Hematopoietic multipotent progenitor cell treated with erythropoietin and hydrocortisone succinate and interleukin-3 and kit ligand, for 17 days (in vitro differentiated cells): ENCODE measurements at regions not wholly inside any gene's neighbourhood (a gene's known extent, or its start where the extent isn't known, plus 50 kb on each side); places are given as distances from the start of the nearest gene placed in this dataset.

Experiments used
- DNase-seq: peaks from one replicate; pipeline ENCODE4 v3.0.0-alpha.2; 2015; ENCODE audit warnings: low spot score

GRCh38 chr1:235025422-235025984 is 103.1 kb downstream of the TOMM20 start:
- no peak for DNase-seq

DNA sequence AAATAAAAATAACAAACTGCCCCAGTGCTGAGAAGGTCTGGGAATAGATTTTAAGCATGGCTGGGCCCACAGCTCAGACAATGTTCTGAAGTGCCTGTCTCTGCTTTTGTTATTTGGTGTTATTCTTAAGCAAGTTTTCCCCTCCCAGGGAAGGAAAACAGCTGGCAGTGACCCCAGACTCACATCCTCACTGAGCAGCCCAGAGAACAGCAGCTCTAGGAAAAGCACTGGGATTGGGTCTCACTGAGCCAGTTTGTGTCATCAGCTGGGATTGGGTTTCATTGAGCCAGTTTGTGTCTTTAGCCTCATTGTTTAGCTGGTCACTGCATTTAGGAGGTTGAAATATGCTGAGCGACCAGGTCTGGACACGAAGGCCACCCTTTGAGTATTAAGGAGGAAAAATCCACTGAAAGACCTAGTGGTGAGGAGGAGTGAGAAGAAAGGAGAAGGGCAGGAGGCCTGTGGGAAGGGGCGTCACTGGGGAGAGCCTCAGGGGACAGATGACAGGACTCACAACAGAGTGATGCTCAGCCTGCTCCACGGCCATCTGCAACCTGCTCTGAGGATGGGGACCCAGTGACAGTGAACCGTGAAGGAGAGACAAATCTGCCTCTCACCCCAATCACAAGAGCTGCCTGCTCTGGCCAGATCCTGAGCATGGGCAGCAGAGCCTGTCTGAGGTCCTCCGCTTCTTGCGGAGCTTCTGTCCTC is 103.8 kb downstream of the TOMM20 start:
- DNase-seq: no peak

DNA sequence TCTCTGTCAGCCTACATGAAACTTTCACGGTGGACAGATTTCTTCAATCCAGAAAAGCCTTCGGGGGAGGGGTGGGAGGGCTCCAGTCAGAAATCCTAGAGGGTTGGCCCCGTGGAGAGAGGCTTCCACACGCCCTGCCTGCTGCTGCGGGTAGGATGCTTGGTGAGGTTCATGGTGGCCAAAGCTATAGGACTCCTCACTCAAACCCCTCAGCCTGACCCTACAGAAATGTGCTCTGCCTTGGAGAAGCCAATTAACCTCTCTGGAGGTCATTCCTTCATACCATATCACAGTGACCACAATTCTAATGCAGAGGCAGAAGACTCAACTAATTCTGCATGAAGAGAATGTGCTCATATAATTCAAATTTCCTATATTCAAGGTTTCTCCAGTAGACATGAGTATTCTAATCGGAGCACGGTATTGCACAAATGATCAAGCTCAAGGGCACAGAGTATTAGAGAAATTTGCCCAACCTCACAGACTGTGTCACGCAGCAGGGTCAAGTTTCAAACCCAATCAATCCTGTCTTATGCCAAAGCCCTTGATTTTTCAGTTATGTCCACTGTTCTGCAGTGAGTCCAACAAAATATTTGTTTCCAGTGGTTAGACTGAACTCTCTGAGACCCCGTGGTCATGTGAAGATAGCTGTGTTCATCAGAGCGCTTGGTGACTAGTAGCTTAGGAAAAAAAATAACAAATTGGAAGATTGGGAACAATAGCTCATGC is 104.8 kb downstream of the TOMM20 start:
- no peak for DNase-seq

GRCh38 chr1:235022981-235023710 is 105.5 kb downstream of the TOMM20 start:
- no peak for DNase-seq

- DNase-seq: no peak
These were observed 106.2 kb downstream of the TOMM20 start for GRCh38 chr1:235022341-235022980.

GRCh38 chr1:235021815-235022214 is 106.8 kb downstream of the TOMM20 start:
- no peak for DNase-seq

DNA sequence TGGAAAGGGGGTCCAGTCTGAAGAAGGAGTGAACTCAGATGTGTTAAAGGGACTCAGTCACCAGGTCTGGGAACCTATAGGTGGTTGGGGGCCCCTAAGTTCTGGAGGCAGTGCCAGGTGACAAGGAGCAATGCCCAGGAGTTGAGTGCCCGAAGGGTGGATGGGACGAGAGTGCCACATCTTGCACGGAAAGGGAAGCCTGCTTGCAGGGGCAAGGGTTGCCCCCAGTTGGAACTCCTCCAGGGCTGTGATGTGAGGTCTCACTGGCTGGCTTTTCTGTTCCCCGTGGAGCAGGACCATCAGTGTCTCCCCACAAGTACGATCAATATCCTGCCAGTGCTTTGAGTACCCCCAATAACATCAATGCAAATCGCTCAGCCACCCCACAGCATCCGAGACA is 107.3 kb downstream of the TOMM20 start:
- DNase-seq: no peak

GRCh38 chr1:235019961-235020360 is 108.7 kb downstream of the TOMM20 start:
- DNase-seq: no peak

GRCh38 chr1:235019471-235019870 is 109.2 kb downstream of the TOMM20 start:
- no peak for DNase-seq

DNA sequence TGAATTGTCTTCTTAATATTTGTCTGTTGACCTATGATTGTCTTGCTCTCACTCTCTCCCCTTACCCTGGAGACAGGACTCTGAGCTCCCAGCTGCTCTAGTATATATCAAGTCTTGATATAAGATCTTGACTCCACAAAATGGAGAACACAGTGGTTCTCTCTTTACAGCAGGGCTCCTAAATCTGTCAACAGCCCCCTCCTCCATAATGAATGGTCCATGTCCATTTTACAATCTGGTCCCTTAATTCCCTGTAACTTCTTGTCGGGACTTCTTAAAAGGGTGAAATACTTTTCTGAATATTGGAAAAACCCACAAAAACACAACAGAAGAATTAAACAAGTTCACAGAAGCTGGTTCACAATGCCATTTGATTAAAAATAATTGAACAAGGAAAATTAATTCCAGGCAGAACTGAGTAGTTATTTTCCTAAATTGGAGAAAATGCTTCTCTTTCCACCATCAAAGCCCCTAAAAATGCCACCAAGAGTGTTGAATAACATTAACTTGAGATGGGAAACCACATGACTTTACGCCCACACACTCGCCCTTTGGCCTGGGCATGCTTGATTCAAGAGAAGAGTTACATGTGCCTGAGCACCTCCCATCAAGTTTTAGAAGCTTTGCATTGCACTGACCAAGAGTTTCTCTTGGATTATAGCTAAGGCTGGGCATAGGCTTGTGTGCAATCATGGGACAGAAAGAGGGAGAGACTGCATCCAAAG is 109.8 kb downstream of the TOMM20 start:
- no peak for DNase-seq

- no peak for DNase-seq
These were observed 110.5 kb downstream of the TOMM20 start for GRCh38 chr1:235018161-235018560.

DNA sequence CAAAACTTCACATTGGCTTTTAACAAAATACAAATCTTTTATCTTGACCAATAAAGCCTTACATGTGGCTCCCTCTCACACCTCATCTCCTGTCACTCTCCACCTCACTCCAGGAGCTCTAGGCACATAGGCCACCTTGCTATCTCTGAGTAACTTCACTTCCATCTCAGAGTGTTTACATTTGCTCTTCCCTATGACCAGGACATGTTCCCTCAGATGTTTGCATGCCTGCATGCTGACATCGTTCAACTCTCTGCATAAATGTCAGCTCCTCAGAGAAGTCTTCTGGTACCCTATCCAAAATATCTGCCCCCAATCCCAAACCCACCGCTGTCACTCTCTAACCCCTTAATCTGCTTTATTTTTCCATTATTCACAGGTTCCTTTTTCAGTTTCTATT is 110.9 kb downstream of the TOMM20 start:
- no peak for DNase-seq

- no peak for DNase-seq
These were observed 111.4 kb downstream of the TOMM20 start for GRCh38 chr1:235017191-235017590.

GRCh38 chr1:235015291-235015985 is 113.2 kb downstream of the TOMM20 start:
- no peak for DNase-seq

GRCh38 chr1:235014756-235015155 is 113.9 kb downstream of the TOMM20 start:
- no peak for DNase-seq

- DNase-seq: no peak
These were observed 115.1 kb downstream of the TOMM20 start for GRCh38 chr1:235013512-235013911.

DNA sequence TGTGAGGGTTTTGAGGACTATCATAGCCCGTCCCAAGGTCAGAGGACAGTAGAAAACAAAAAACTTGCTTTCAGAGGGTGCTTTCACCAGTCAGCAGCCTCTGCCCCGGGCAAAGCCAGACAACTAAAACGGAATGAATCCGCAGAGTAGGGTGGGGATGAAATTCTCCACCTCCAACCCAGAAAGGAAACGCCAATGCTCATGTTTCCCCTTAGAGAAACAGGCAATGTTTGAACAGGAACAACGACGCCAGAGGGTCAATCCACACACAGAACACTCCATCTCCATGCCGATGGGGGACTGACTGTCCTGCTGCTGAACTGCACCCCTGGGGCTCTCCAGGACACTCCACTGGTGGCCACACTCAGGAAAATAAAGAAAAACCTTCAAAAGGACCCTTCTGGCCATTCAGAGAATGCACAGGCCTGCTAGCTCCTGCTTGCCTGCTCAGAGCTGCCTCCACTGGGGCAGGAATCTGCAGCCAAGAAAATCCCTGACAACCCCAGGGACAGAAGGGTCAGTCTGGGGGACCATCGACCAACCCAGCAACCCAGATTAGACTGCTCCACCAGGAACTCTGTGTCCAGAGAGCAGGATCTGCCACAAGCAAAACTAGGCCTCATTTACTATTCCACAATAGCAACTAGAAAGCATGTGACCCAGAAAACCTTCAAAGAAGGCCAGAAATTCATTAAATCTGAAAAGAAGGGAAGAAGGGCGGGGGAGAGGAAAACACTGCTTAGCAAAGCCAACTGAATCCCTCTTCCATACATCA is 116.0 kb downstream of the TOMM20 start:
- no peak for DNase-seq

DNA sequence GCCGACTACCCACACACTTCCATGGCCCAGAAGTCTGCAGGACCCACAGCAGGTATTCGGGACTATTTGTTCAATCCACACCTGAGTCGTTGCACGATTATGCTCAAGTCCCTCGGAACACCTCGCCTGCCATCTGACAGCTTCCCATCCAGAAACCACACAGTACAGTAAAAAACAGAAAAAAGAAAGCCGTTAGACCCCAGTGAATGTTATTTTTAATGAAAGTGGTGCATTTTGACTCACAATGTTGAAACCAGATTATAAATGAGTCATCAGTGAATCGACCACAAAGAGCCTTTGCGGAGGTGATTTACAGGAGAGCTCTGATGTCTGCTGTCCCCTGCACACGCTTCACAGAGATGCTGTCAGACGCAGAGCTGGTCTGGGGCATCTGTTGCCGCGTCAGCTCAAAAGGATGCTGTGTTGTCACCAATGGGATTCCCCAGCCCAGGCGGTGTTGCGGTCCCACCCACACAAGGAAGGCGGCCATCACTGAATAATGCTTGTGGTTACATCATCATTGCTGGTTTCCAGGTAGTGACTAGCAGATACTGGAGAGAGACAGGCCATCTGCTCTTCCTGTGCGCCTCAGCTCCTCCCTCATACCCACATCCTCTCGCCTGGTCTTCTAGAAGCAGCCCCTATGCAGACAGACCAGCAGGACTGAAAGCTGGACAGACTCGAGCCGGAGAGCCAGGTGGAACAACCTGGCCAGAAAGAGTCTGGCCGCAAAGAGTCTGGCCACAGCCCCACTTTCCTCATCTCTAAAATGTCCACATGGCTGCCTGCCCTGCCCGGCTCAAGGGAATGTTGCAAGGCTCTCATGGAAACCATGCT is 116.8 kb downstream of the TOMM20 start:
- no peak for DNase-seq

GRCh38 chr1:235011064-235011598 is 117.5 kb downstream of the TOMM20 start:
- no peak for DNase-seq
